ENCODE measurements at regions not wholly inside any gene's neighbourhood (a gene's known extent, or its start where the extent isn't known, plus 50 kb on each side); places are given as distances from the start of the nearest gene placed in this dataset.

- DNase-seq (ENCODE audit: low read depth, low spot score) (no peak), ATAC-seq (no peak), FAIRE-seq (no peak)
- Histone ChIP-seq H3K4me2 (ENCODE audit: control insufficient read depth, insufficient read depth) (no peak overlapping the region), H3K27ac (ENCODE audit: control insufficient read depth, insufficient read depth) (no peak overlapping the region), H3K36me3 (ENCODE audit: control insufficient read depth in 2 of 2, insufficient read depth in 2 of 2, low read length in 1 of 2) (no peaks in the 10 kb centered on the region), H3K79me2 (ENCODE audit: control insufficient read depth, insufficient read depth, low read length) (no peaks in the 10 kb centered on the region), H4K20me1 (ENCODE audit: control insufficient read depth, insufficient read depth) (no peaks in the 10 kb centered on the region), H3K9ac (ENCODE audit: control insufficient read depth, insufficient read depth, low read length) (no peak overlapping the region), H3K27me3 (replicated peaks in 1 of 2; ENCODE audit: control insufficient read depth in 2 of 2, insufficient read depth in 2 of 2, low read length in 1 of 2) (no peaks in the 10 kb centered on the region), H3K9me3 (replicated peaks; ENCODE audit: control insufficient read depth, insufficient read depth, low read length) (no peaks in the 10 kb centered on the region), H3K4me3 (no peak overlapping the region), H3K4me1 (ENCODE audit: control insufficient read depth, insufficient read depth, low read length) (no peaks in the 10 kb centered on the region), H2AFZ (ENCODE audit: control insufficient read depth, low read depth, low read length) (no peak overlapping the region)
- BruUV-seq (replicated peaks): no TSS peak
- in situ Hi-C loops (cut with MboI): no loop called here
- SMC1A ChIA-PET (ENCODE audit: uncharacterized antibody, unreplicated experiment): interaction anchor here (1.0 kb wide), 1 partner anchor 12 kb away, joined by 3 read pairs; no protein-coding TSS in a partner anchor
- intact Hi-C loops (cut with micrococcal nuclease; ENCODE audit: unreplicated experiment): no loop called here
- 0% methylated on average over 2 of the region's 2 CpGs for WGBS (ENCODE audit: insufficient coverage, insufficient replicate concordance, low lambda C conversion rate, missing lambda C conversion rate)
- POLR2A ChIA-PET: no interaction called here
- CTCF ChIA-PET: no interaction called here
- RAD21 ChIA-PET (ENCODE audit: unreplicated experiment): no interaction called here
- TF ChIP-seq POLR2AphosphoS5 (IDR thresholded peaks at IDR 0.05; ENCODE audit: low read length): no peak
- TF ChIP-seq EZH2 (IDR thresholded peaks at IDR 0.05; ENCODE audit: borderline replicate concordance, control insufficient read depth, low read depth, low read length): no peak
- no peak for TF ChIP-seq ZZZ3 (IDR thresholded peaks at IDR 0.05; ENCODE audit: control insufficient read depth, insufficient read length, low read depth)
- TF ChIP-seq BRCA1 (IDR thresholded peaks at IDR 0.05; ENCODE audit: low read depth, low read length): no peak
- TF ChIP-seq MYB (IDR thresholded peaks at IDR 0.05; ENCODE audit: borderline replicate concordance, low read depth, low read length): no peak
- TF ChIP-seq CHD1 (IDR thresholded peaks at IDR 0.05; ENCODE audit: low read depth, low read length): no peak
- no peak for TF ChIP-seq TBL1XR1 (IDR thresholded peaks at IDR 0.05; ENCODE audit: low read depth, low read length)
- TF ChIP-seq NKRF (conservative IDR thresholded peaks at IDR 0.05): no peak
- TF ChIP-seq PML (IDR thresholded peaks at IDR 0.05; ENCODE audit: low read length): no peak
- TF ChIP-seq PAX8 (IDR thresholded peaks at IDR 0.05): no peak
- TF ChIP-seq CREM (IDR thresholded peaks at IDR 0.05; ENCODE audit: low read depth): no peak
These were observed 372.8 kb downstream of the NR2F1-AS1 start for GRCh38 chr5:93208141-93208751.

Measured in GM12878 (cell line).